Left kidney (tissue), 1 donor: ENCODE measurements at regions not wholly inside any gene's neighbourhood (a gene's known extent, or its start where the extent isn't known, plus 50 kb on each side); places are given as distances from the start of the nearest gene placed in this dataset.
A peak's percentile ranks its signal among the peaks of the same experiment; 100 is the strongest.

Experiments used
- DNase-seq: peaks from one replicate; pipeline ENCODE4 v3.0.0-alpha.2; 2013

- no peak for DNase-seq
These were observed 104.5 kb downstream of the NGF start for GRCh38 chr1:115233598-115233997.

DNA sequence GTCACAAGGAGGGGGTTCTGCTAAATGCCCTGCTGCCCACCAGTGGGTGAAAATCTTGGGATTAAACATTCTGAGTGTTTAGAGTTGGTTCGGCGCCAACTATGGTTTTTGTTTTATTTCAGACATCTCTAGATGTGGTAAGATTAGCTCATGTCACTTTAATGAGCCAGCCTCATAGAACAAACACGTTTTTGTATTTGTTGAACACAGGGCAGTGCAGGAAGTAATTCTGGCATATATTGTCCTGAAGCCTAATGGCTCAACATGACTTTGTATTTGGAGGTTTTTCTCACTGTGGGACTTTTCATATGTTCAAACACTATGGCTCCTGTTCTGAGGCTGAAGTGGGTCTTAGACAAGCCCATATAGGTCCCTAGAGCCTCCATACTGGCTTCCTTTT, 107.8 kb downstream of the NGF start:
- no peak for DNase-seq

DNA sequence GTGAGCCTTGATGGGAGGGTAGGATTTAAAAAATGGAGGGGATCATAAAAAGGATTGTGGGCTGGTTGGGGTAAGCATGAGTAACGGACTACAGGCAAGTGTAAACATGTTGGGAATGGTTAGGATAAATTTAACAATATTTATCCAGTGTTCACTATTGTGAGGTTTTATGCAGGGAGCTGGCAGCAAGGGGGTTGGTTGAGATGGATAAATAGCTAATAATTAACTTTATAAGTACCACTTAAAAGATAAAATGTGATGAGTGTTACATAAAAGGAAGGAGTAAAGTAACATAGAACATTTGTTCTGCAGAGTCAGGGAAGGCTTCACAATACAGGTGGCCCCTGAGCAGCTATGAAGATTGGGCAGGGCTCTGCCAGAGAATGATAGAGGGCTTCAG, 109.0 kb downstream of the NGF start:
- no peak for DNase-seq

- no peak for DNase-seq
These were observed 109.9 kb downstream of the NGF start for GRCh38 chr1:115228191-115228590.

DNA sequence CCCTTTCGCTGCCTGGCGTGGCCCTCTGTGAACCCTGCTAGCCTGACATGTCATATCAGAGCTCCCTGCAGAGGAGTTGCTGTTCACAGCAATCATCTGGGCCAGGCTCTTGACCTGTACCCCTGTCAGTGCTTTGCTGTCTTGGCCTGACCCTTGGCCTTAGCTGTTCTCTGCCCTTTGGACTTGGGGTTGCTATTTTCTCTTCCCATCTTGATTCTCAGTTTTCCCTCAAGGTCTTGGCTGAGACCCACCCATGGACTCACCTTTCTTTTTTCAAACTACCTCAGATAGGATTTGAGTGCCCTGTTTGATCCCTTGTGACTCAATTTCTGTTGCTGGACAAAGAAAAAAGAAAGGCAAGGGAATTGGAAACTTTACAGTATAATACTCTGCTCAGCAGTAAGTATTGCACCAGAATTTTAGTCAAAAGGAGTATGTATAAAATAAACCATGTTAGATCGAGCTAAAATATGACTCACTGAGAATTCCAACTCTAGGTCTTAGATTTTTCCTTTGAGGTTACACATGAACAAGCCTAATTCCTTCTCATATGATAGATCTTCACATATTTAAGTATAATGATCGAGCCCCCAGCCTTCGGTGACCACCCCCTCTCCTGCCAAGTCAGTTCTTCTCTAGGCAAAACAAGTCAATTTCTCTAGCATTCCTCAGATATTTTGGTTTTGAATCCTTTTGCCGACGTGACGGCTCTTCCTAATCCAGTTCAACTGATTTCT, 110.5 kb downstream of the NGF start:
- no peak for DNase-seq

DNA sequence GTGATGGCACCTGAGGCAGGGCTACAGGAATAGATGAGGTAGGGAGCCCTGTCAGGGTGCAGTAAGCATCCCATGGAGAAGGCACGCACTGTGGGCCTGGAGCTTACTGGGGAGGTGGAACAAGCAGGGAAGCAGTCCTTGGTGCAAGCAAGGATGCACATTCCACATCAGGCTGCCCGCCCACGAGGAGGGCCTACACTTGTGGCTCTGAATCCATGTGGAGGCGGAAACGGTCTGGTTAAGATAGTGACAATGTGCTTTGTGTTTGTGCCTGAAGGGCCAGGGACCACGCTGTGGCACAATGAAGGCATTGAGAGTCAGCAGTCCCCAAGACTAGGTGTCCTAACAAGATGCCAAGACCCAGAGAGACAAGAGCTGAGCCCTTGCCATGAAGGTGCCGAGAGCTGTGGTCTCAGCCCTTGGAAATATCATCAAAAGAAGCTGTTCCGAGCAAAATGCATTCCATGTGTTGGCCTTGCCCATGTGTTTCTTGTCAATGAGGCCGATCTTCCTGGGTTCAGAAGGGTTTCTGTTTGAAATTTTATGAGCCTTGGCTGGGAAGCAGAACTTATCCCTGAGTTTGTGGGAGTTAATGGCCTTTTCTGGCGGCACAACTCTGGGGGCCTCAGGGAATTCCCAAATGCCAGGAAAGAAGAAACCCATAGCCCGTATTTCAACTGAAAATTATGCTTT, 111.9 kb downstream of the NGF start:
- DNase-seq, result peak; percentile 15

- DNase-seq, result no peak
These were observed 113.4 kb downstream of the NGF start for GRCh38 chr1:115224636-115225035.

DNA sequence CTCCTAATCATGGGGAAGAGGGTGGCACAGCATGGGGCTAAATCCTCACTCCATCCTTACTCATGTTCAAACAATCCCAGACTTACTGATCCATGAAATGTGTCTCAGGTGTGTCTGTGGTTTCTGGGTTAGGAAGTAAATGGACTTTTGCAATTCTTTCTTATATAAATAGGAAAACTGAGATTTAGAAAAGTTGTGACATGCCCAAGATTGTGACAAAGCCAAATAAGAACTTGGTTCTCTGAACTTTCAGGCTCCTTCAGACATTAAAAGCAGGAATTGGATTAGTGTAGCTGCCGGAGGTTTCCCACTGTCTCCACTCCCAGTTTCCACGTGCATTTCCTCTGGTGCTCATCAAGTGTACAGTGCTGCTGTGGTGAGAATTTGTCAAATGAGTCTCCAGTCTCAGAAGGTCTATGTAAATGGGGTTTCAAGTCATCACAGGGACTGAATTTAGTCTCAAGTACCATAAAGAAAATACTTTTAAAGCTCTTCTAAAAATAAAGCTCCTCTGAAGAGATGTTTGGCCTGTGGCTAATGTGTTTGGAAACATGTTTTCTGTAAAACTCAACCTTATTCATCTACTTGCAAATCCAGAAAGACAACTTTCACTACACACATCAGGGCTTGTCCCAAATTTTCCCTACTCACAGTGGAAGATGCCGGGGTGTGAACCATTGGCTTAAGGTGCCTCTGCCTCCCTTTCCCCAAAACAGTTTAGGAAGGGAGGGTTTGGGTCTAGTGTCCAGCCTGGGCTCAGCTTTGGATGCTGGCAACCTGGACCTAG, 115.2 kb downstream of the NGF start:
- DNase-seq, result no peak

DNA sequence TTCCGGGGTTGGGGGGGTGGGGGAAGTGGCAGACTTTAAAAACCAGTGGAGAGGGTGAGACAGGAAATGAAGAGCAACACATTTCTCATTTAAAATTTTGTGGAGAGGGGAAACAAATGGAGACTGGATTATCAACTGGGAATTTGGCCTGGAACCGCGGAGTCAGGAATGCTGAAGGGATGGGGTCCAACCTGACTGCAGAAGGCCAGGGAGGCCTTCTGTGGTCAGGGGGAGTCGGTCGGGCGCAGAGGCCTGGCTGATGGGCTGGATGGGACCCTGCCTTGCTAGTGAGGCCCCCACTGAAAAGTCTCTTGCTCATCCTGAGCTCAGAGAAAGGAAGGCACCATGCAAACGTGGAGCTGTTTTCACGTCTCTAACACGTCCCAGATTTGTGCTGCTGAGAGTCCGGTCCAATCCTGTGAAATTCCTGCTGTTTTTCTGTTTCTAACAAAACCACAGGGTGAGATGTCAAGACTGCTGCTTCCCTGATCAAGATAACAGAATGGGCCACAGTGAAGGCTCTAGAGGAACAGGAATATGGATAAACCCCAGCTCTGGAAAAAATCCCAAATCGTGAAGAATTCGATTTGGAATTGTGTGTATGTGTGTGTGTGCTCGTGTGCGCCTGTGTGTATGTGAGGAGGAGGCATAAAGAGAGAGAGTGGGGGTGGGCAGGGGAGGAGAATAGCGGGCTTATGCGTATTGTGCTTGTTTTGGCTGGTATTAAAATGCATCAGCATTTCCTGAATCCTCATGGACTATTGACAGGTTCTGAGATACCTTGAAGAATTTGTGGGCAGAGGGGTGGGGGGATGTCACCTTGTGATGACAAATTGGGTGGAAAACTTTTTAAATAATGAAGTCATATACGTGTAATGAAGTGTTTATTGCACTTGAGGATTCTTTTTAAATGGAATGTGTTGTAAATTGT, 117.4 kb downstream of the NGF start:
- DNase-seq, result no peak

DNA sequence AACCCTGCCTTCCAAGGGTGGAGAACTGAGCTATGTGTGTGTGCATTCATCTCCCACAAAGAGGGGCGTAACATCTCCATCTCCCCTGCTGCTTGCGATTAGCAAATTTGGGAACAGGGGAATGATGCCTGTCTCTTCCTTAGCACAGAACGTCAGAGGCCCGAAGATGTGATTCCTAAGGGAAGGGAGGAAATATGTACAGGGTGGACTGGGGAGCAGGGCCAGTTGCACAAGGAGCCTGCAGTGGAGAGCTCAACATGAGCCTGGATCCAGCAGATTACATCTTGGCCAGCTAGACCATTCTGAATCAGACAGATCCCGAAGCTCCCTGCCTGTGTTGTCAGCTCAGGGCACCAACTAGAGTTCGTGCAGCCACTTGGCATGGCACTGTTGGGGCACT, 118.1 kb downstream of the NGF start:
- no peak for DNase-seq

- no peak for DNase-seq
These were observed 119.3 kb downstream of the NGF start for GRCh38 chr1:115218699-115219098.

GRCh38 chr1:115218034-115218405, 120.0 kb downstream of the NGF start:
- DNase-seq, result no peak

DNA sequence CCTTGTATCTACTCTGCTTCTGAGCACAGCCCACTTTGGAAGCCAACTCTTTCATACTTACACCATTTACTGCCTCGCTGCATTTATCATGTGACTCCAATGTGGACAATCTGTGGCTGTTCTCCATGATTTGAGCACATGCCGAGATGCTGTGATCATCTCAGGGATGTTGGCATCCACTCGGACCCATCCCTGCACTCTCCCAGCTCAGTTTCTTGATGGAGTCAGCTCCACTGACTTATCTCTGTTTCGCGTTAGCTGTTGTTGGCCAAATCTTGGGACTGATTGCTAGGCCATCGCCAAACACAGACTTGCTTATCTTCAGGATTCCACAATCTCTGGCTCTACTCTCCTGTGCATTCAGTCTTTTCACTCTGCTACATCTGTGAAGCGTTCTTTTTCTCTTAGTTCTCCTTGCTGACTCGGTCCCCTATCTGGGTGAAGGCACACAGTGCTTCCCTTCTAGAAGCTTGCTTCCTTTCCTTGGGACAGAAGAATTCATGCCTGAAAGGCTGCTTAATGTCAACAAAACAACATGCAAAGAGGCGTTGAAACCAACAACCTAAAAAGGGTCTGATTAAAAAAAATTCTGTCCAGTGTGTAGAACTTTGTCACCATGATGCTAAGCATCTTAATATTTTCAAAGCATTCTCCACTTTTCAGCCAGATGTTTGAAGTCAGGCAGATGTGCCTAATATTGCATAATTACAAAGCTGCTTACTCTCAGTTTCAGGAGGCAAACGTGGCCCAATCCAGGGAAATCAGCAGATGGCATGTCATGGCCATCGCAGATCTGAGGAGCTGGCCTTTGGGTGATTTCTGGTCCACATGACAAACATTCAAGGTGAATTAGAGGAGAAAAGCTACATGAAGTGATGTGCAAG, 120.7 kb downstream of the NGF start:
- DNase-seq, result no peak

DNA sequence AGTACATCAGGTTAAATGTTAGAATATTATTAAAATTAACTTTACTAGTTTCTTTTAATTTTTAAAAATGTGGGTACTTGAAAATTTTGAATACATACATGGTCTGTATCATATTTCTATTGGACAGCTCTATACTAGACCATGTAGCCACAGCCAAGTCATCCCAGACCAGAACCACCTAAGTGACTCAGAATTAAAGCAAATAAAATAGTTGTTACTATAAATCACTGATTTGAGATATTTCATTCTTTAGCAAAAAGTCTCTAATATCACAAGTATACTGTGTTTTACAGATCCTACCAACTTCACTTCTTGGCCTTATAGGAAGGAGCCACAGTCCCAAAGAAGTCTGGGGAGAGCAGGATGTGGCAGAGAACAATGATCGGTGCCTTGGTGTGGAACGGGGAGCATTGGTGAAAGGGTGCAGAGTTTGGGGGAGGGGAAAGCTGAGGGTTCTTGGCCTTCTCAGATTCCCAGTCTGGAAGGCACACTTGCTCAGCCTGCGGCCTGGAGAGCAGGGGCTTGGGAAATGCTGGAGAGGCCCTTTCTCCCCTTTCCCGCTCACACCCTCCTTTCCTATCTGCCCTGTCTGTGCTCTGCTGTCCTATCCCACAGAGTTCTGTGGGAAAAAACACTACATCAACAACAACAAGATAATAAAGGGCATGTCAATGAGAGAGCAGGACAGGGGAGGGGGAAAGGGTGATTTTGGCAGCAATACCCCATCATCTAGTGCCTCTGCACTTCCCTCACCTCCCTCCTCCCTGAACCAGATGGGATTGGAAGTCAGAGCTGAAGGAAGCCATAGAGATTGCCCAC, 122.1 kb downstream of the NGF start:
- DNase-seq, result no peak

GRCh38 chr1:115215110-115215509, 122.9 kb downstream of the NGF start:
- no peak for DNase-seq

DNA sequence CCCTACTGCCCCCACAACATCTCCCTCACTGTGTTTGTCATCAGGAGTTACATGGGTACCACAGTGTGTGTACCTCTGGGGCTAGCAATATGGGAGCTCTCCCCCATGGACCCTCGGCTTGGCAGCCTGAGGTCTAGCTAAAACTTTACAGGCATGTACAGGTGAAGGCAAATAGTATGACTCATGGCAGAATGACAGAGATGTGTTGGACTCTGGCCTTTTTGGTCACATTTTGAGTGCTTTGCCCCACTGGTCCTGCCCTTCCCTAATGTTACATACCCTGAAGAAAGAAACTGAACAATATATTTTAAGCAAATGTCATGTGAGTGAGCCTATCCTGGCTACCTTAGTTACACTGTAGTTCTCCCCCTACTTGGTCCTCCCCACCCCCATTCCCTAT, 124.0 kb downstream of the NGF start:
- DNase-seq, result no peak

DNA sequence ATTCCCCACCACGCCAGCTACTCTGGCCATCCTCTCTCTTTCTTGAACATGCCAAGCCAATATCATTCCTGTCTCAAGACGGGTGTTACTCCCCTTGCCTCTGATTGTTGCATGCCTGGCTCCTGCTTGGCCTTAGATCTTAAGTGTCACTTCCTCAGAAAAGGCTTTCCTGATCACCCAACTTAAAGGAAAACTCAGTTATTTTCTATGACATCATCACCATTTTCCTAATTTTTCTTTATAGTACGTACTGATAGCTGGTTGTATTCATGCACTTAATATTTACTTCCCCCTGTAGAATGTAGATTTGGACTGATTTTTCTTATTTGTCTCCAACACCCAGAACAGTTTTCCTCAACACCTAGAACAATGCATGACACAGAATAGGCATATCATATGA, 123.8 kb upstream of the TSPAN2 start:
- DNase-seq, result no peak

- no peak for DNase-seq
These were observed 121.9 kb upstream of the TSPAN2 start for GRCh38 chr1:115211071-115211745.

- no peak for DNase-seq
These were observed 121.0 kb upstream of the TSPAN2 start for GRCh38 chr1:115210302-115210711.

DNA sequence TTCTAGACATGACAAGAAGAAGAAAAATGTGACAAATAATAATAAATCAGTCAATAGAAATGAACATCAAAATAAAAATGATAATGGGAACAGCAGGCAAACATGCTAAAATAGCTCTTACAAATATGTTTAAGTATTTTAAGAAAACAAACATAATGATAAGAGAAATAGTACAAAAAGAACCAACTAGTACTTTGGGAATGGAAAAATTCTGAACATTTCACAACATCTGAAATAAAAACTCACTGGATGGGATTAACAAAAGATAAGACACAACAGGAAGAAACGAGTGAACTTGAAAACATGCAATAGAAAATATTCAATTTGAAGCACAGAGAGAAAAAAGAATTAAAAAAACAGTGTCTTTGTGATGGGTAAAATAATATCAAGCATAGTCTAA, 115.2 kb upstream of the TSPAN2 start:
- DNase-seq, result no peak
